ENCODE measurements at regions not wholly inside any gene's neighbourhood (a gene's known extent, or its start where the extent isn't known, plus 50 kb on each side); places are given as distances from the start of the nearest gene placed in this dataset.

DNA sequence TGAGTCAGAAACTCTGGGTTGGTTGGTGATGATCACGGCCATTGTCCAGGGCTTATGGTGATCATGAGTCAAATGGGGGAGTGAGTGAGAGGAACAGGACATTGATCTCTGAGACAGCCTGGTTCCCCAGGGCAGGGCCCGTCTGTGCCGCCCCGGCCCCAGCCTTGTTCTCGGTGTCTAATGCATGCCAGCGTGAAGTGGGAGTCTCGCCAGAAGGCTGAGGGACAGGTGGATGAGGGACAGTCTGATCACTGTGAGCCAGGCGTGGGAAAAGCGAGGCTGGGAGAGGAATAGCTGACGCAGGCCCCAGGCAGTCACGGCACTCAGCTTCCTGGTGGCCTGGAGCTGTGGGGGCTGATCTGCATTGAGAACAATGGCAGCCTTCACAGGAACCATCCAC lies 208.3 kb upstream of the HDAC4 start:
- Histone ChIP-seq H3K27ac (ENCODE audit: low read depth in 1 of 2, low read length in 2 of 2) (no peak overlapping the region), H3K4me1 (ENCODE audit: control insufficient read depth in 4 of 4, insufficient read depth in 4 of 4, low read length in 3 of 4) (no peaks in the 10 kb centered on the region), H3K9ac (ENCODE audit: low read depth in 1 of 2, low read length in 2 of 2) (no peak overlapping the region), H3K36me3 (ENCODE audit: control insufficient read depth in 4 of 4, insufficient read depth in 3 of 4, low read depth in 1 of 4, low read length in 3 of 4) (no peaks in the 10 kb centered on the region), H3K4me3 (ENCODE audit: low read depth in 1 of 3, low read length in 3 of 3) (no peak overlapping the region), H3K27me3 (ENCODE audit: control insufficient read depth in 4 of 4, insufficient read depth in 4 of 4, low read length in 3 of 4) (no peaks in the 10 kb centered on the region), H3K9me3 (ENCODE audit: control insufficient read depth in 4 of 4, low read length in 3 of 4) (peaks cover 0 to 2% (median 0%) of the 10 kb centered on the region in 4 donors)
- TF ChIP-seq, protein P1, sequence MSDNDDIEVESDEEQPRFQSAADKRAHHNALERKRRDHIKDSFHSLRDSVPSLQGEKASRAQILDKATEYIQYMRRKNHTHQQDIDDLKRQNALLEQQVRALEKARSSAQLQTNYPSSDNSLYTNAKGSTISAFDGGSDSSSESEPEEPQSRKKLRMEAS (IDR thresholded peaks at IDR 0.05) = no peak
- TF ChIP-seq SP1 (IDR thresholded peaks at IDR 0.05) = no peak
- TF ChIP-seq JUND (IDR thresholded peaks at IDR 0.05) = no peak
- TF ChIP-seq FOXA1 (IDR thresholded peaks at IDR 0.05) = no peak
- no peak for TF ChIP-seq ZBTB33 (IDR thresholded peaks at IDR 0.05)
- TF ChIP-seq GABPA (IDR thresholded peaks at IDR 0.05 in 1 of 2, conservative IDR thresholded peaks at IDR 0.05 in 1 of 2) = no peak
- TF ChIP-seq NR2F2 (IDR thresholded peaks at IDR 0.05) = no peak
- TF ChIP-seq ATF3 (IDR thresholded peaks at IDR 0.05) = no peak
- no peak for TF ChIP-seq HNF4G (IDR thresholded peaks at IDR 0.05)
- TF ChIP-seq RXRA (IDR thresholded peaks at IDR 0.05) = no peak
- TF ChIP-seq FOXA2 (IDR thresholded peaks at IDR 0.05) = no peak
- TF ChIP-seq, protein P2, sequence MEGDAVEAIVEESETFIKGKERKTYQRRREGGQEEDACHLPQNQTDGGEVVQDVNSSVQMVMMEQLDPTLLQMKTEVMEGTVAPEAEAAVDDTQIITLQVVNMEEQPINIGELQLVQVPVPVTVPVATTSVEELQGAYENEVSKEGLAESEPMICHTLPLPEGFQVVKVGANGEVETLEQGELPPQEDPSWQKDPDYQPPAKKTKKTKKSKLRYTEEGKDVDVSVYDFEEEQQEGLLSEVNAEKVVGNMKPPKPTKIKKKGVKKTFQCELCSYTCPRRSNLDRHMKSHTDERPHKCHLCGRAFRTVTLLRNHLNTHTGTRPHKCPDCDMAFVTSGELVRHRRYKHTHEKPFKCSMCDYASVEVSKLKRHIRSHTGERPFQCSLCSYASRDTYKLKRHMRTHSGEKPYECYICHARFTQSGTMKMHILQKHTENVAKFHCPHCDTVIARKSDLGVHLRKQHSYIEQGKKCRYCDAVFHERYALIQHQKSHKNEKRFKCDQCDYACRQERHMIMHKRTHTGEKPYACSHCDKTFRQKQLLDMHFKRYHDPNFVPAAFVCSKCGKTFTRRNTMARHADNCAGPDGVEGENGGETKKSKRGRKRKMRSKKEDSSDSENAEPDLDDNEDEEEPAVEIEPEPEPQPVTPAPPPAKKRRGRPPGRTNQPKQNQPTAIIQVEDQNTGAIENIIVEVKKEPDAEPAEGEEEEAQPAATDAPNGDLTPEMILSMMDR (IDR thresholded peaks at IDR 0.05; ENCODE audit: low read depth, low read length, missing input control) = no peak
- TF ChIP-seq RAD21 (IDR thresholded peaks at IDR 0.05) = no peak
- no peak for TF ChIP-seq EGR1 (IDR thresholded peaks at IDR 0.05; ENCODE audit: low read depth in 2 of 2)
- no peak for TF ChIP-seq TAF1 (conservative IDR thresholded peaks at IDR 0.05)
- no peak for DNase-seq (ENCODE audit: low spot score)
- WGBS = 88% methylated on average over 11 of the region's 11 CpGs

DNA sequence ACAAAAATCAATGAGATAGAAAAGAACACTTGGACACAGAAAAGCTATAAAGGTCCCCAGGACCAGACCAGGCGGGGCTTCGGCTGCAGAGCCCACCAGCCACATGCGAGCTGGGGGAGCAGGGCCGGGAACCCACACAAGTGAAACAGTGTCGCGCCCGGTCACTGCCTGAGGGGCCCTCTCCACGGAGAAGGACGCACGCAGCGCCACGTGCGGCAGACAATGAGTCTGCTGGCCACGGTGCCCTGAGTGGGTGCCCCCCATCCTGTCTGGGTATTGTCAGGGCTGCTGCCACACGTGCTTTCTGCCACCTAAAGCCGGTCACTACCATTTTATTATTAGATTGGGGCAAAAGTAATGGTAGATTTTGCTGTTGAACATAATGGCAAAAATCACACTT lies 207.9 kb upstream of the HDAC4 start:
- no peak for DNase-seq (ENCODE audit: low spot score)
- 91% methylated on average over 16 of the region's 16 CpGs for WGBS
- no peak overlapping the region for H3K4me3 ChIP-seq (ENCODE audit: low read depth in 1 of 3, low read length in 3 of 3)

More for the DNA sequence above, 207.9 kb upstream of the HDAC4 start:
- Histone ChIP-seq H3K27me3 (ENCODE audit: control insufficient read depth in 4 of 4, insufficient read depth in 4 of 4, low read length in 3 of 4) (no peaks in the 10 kb centered on the region), H3K4me1 (ENCODE audit: control insufficient read depth in 4 of 4, insufficient read depth in 4 of 4, low read length in 3 of 4) (no peaks in the 10 kb centered on the region), H3K36me3 (ENCODE audit: control insufficient read depth in 4 of 4, insufficient read depth in 3 of 4, low read depth in 1 of 4, low read length in 3 of 4) (no peaks in the 10 kb centered on the region), H3K27ac (ENCODE audit: low read depth in 1 of 2, low read length in 2 of 2) (no peak overlapping the region), H3K9ac (ENCODE audit: low read depth in 1 of 2, low read length in 2 of 2) (no peak overlapping the region), H3K9me3 (ENCODE audit: control insufficient read depth in 4 of 4, low read length in 3 of 4) (peaks cover 0 to 4% (median under 1%) of the 10 kb centered on the region in 4 donors)
- TF ChIP-seq SP1 (IDR thresholded peaks at IDR 0.05) = no peak
- TF ChIP-seq REST (IDR thresholded peaks at IDR 0.05) = no peak

All from liver (tissue), 8 donors.